Peyer's patch (tissue), 4 donors: ENCODE measurements at regions not wholly inside any gene's neighbourhood (a gene's known extent, or its start where the extent isn't known, plus 50 kb on each side); places are given as distances from the start of the nearest gene placed in this dataset.

Source experiments
- DNase-seq, 3 donors: peaks; one replicate each; pipeline ENCODE4 v3.0.0-alpha.2; 2017 to 2019
- H3K27ac ChIP-seq, 4 donors: fragments of 200-600 bp; sonication (generic); one replicate each; pipeline ENCODE4 v1.5.1; 2016 to 2019
- H3K27me3 ChIP-seq, 2 donors: fragments of 200-600 bp; sonication (generic); one replicate each; pipeline ENCODE4 v1.5.1; 2019
- H3K36me3 ChIP-seq, 3 donors: fragments of 200-600 bp; sonication (generic); one replicate each; pipeline ENCODE4 v1.5.1; 2016 to 2019
- H3K4me1 ChIP-seq, 4 donors: fragments of 200-600 bp; sonication (generic); one replicate each; pipeline ENCODE4 v1.5.1; 2016 to 2019
- H3K4me3 ChIP-seq, 4 donors: fragments of 200-600 bp; sonication (generic); 1 replicate in 3 of 4; 2 replicates in 1 of 4; pipeline ENCODE4 v1.5.1; 2016 to 2019; ENCODE audit warnings: mild to moderate bottlenecking in 1 of 4
- H3K9me3 ChIP-seq, 4 donors: fragments of 200-600 bp; sonication (generic); one replicate each; pipeline ENCODE4 v1.5.1; 2016 to 2019; ENCODE audit warnings: mild to moderate bottlenecking in 1 of 4
- POLR2A ChIP-seq, 2 donors: fragments of 450-650 bp; IDR thresholded peaks; one replicate each; pipeline ENCODE4 v1.5.1; 2017; ENCODE audit warnings: antibody characterized with exemption in 2 of 2, mild to moderate bottlenecking in 2 of 2, moderate library complexity in 2 of 2
- TF ChIP-seq, protein P1 (sequence below), 6 experiments: fragments of 450-650 bp in 4 of 6; fragments of 200-600 bp in 2 of 6; sonication (generic) in 1 of 6; IDR thresholded peaks; one replicate each; pipeline ENCODE4 v1.5.1; 2017 to 2019; ENCODE audit warnings: antibody characterized with exemption in 6 of 6, mild to moderate bottlenecking in 3 of 6, moderate library complexity in 1 of 6

DNA sequence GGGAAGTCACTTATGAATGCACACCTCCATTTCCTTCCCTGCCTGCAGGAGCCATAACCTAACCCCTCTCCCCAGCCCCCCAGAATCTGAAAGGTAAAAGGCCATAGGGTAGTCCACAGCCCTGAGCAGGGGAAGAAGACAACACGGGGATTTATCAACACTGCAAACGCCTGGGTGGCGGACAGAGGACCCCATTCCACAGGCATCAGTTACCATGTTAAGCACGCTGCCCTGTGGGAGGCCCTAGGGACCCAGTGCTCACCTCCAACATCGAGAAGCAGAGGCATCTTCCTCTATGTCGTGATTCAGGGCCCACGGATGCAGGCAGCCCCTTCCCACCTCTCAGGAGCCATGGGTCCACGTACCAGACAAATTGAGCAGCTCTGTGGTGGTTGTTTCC, 523.8 kb downstream of the MATN1 start:
- no peak overlapping the region for H3K4me3 ChIP-seq
- H3K27ac ChIP-seq = no peak overlapping the region
- TF ChIP-seq POLR2A (IDR thresholded peaks at IDR 0.05) = no peak
- TF ChIP-seq, protein P1, sequence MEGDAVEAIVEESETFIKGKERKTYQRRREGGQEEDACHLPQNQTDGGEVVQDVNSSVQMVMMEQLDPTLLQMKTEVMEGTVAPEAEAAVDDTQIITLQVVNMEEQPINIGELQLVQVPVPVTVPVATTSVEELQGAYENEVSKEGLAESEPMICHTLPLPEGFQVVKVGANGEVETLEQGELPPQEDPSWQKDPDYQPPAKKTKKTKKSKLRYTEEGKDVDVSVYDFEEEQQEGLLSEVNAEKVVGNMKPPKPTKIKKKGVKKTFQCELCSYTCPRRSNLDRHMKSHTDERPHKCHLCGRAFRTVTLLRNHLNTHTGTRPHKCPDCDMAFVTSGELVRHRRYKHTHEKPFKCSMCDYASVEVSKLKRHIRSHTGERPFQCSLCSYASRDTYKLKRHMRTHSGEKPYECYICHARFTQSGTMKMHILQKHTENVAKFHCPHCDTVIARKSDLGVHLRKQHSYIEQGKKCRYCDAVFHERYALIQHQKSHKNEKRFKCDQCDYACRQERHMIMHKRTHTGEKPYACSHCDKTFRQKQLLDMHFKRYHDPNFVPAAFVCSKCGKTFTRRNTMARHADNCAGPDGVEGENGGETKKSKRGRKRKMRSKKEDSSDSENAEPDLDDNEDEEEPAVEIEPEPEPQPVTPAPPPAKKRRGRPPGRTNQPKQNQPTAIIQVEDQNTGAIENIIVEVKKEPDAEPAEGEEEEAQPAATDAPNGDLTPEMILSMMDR (IDR thresholded peaks at IDR 0.05) = no peak
- H3K4me1 ChIP-seq = no peaks in the 10 kb centered on the region
- no peaks in the 10 kb centered on the region for H3K27me3 ChIP-seq
- H3K36me3 ChIP-seq = no peaks in the 10 kb centered on the region
- no peaks in the 10 kb centered on the region for H3K9me3 ChIP-seq
- DNase-seq = no peak

DNA sequence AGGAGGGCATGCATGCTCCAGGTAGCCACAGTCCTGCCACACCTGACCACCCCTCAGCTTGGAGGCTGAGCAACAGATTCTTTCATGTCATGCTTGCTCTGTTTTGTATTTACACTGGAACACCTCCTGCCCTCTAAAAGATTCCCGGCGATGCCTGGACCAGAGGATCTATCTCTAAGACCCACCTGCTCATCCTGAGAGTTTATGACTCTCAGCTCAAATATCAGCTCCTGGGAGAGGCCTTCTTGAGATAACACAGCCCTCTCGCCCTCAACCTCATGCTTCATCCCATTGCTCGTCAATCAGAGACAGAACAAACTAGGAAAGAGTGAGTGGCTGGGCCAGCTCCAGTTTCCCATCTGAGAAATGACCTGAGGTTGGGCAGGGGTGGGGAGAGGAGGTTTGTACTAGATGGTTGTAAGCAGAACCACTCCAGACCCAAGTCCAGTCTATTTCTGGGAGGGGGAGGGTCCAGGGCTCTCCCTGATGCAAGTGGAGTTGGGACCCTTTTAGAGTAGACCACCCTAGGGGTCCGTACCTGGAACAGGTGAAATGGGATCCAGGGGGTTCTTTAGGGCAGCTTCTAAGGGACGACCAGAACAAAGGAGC, 524.5 kb downstream of the MATN1 start:
- Histone ChIP-seq H3K36me3 (no peaks in the 10 kb centered on the region), H3K4me3 (no peak overlapping the region), H3K27me3 (no peaks in the 10 kb centered on the region), H3K9me3 (no peaks in the 10 kb centered on the region), H3K4me1 (no peaks in the 10 kb centered on the region), H3K27ac (no peak overlapping the region)
- TF ChIP-seq POLR2A (IDR thresholded peaks at IDR 0.05) = no peak
- TF ChIP-seq, protein P1 (IDR thresholded peaks at IDR 0.05) = no peak
- DNase-seq = no peak

DNA sequence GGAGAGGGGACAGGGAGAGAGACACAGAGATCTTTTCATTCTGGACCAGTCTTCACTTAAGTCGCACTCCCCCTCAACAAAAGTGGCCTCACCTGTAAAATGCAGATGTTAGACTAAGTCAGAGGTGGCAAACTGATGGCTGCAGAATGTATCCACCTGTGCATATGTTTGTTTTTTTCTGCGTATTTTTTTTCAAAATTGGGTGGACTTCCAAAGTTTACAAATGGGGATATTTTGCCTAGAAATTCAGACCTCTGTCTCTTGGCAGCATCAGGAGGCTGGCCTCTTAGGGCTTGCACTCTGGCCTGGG, 525.0 kb downstream of the MATN1 start:
- Histone ChIP-seq H3K4me1 (no peaks in the 10 kb centered on the region), H3K27ac (no peak overlapping the region), H3K9me3 (no peaks in the 10 kb centered on the region), H3K27me3 (no peaks in the 10 kb centered on the region), H3K4me3 (no peak overlapping the region), H3K36me3 (no peaks in the 10 kb centered on the region)
- DNase-seq = no peak
- no peak for TF ChIP-seq POLR2A (IDR thresholded peaks at IDR 0.05)
- TF ChIP-seq, protein P1 (IDR thresholded peaks at IDR 0.05) = no peak

DNA sequence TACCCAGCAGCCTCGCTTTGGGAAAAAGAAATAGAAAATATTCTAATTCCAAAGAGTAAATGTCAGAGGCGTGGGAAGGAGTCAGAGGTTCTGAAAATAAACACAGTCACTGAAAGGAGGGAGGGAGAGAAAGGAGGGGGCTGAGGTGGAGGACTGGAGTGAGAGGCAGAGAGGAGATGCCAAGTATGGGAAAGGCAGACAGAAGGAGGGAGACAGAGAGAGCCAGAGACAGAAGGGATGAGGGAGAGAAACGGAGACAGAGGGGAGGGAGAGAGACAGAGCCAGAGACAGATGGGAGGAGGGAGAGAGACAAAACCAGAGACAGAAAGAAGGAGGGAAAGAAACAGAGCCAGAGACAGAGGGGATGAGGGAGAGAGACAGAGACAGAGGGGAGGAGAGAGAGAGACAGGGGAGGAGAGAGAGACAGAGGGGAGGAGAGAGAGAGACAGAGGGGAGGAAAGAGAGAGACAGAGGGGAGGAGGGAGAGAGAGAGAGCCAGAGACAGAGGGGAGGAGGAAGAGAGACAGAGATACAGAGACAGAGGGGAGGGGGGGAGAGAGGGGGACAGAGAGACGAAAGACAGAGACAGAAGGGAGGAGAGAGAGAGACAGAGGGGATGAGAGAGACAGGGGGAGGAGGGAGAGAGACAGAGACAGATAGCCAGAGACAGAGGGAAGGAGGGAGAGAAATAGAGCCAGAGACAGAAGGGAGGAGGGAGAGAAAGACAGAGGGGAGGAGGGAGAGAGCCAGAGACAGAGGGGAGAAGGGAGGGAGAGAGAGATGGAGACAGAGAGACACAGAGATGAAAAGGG, 525.5 kb downstream of the MATN1 start:
- TF ChIP-seq, protein P1 (IDR thresholded peaks at IDR 0.05) = no peak
- no peaks in the 10 kb centered on the region for H3K9me3 ChIP-seq
- H3K4me3 ChIP-seq = no peak overlapping the region
- no peak overlapping the region for H3K27ac ChIP-seq
- no peaks in the 10 kb centered on the region for H3K36me3 ChIP-seq
- no peak for DNase-seq
- no peaks in the 10 kb centered on the region for H3K27me3 ChIP-seq
- no peaks in the 10 kb centered on the region for H3K4me1 ChIP-seq

DNA sequence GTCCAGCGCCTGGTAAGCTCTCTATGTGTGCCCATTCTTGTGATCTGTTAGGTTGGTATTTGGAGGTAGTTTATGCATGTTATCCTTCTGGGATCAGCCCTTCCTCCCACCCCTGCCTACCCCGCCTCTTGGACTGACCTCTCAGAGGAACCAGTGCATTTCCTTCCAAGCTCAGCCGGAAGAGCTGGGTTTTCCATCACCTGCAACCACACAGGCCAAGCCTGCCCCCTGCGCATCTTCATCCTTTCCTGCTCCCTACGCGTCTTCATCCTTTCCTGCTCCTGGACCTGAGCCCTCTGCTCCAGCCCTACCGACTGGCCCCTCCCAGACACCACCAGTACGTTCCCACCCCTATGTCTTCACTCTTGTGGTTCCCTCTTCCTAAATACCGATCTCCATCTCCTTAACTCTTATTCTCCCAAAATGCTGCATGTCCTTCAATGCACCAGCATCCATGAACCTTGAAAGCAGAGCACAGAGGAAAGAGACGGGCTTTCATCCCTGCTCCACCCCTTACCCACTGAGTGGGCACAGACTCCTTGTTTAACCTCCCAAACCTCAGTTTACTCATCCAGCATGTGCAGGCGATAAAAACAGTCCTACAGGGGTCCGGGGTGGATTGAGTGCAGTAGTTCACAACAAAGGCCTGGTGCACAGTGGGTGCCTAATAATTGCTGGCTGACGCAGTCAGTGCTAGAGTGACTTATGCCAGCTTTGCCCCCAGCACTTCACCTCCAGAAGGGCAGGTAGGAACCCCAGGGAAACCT, 526.3 kb downstream of the MATN1 start:
- Histone ChIP-seq H3K4me3 (no peak overlapping the region), H3K36me3 (no peaks in the 10 kb centered on the region), H3K27ac (no peak overlapping the region), H3K27me3 (no peaks in the 10 kb centered on the region), H3K9me3 (no peaks in the 10 kb centered on the region), H3K4me1 (no peaks in the 10 kb centered on the region)
- DNase-seq = no peak
- no peak for TF ChIP-seq POLR2A (IDR thresholded peaks at IDR 0.05)
- TF ChIP-seq, protein P1 (IDR thresholded peaks at IDR 0.05) = no peak
